GM12878 (cell line): ENCODE measurements at regions not wholly inside any gene's neighbourhood (a gene's known extent, or its start where the extent isn't known, plus 50 kb on each side); places are given as distances from the start of the nearest gene placed in this dataset.

Experiments
- ATAC-seq: fragments of 200-7000 bp; cut with Tn5 transposase; 3 replicates; pipeline ENCODE4 v1.9.1; 2020; ENCODE audit warnings: mild to moderate bottlenecking, moderate library complexity
- BruUV-seq: library from RNA; stranded (reverse); fragments of 400-500 nt; replicated peaks from 2 replicates; lab custom pipeline; 2021; lab: Mats Ljungman, UMichigan
- CTCF ChIA-PET: fragments of 300-600 bp; sonication (Branson Sonifier 250); formaldehyde crosslinking; extraction: SDS; loops from one replicate; lab custom pipeline; 2021; ENCODE audit warnings: inconsistent platforms; lab: Yijun Ruan, JAX
- POLR2A ChIA-PET: fragments of 350-600 bp; formaldehyde crosslinking; extraction: SDS; loops from one replicate; lab custom pipeline; 2021; ENCODE audit warnings: inconsistent platforms; lab: Charles Lee
- RAD21 ChIA-PET: fragments of 300-600 bp; sonication (Branson Sonifier 250); formaldehyde crosslinking; loops from one replicate; lab custom pipeline; 2023; ENCODE audit warnings: antibody characterized with exemption; ENCODE audit not compliant: unreplicated experiment; lab: Charles Lee
- SMC1A ChIA-PET: fragments of 300-600 bp; sonication (Branson Sonifier 250); formaldehyde crosslinking; loops from one replicate; lab custom pipeline; 2023; ENCODE audit not compliant: unreplicated experiment, uncharacterized antibody; lab: Charles Lee
- DNase-seq: peaks from one replicate; pipeline ENCODE4 v3.0.0-alpha.2; 2011; ENCODE audit warnings: low read depth, low spot score
- FAIRE-seq: peaks from 3 replicates; lab custom pipeline; 2011; peaks lifted over from hg19 to GRCh38; lab: Jason Lieb, UNC
- H2AFZ ChIP-seq: 2 replicates; pipeline ENCODE4 v1.6.0; 2011; ENCODE audit warnings: low read depth, low read length, control low read depth; ENCODE audit not compliant: control insufficient read depth
- H3K27ac ChIP-seq: 2 replicates; pipeline ENCODE4 v1.5.1; 2011; ENCODE audit warnings: control low read depth; ENCODE audit not compliant: control insufficient read depth, insufficient read depth
- H3K27me3 ChIP-seq, 2 experiments: replicated peaks in 1 of 2; 2 replicates each; pipeline versions ENCODE4 v1.6.0 to v1.6.1; 2011; ENCODE audit warnings: low read length in 1 of 2; ENCODE audit not compliant: control insufficient read depth in 2 of 2, insufficient read depth in 2 of 2
- H3K36me3 ChIP-seq, 2 experiments: 2 replicates each; pipeline ENCODE4 v1.5.1; 2011; ENCODE audit warnings: low read length in 1 of 2; ENCODE audit not compliant: control insufficient read depth in 2 of 2, insufficient read depth in 2 of 2
- H3K4me1 ChIP-seq: 2 replicates; pipeline ENCODE4 v1.6.1; 2011; ENCODE audit warnings: mild to moderate bottlenecking, low read length, moderate library complexity, mixed read lengths; ENCODE audit not compliant: control insufficient read depth, insufficient read depth
- H3K4me2 ChIP-seq: 2 replicates; pipeline ENCODE4 v1.6.0; 2011; ENCODE audit warnings: control low read depth; ENCODE audit not compliant: control insufficient read depth, insufficient read depth
- H3K4me3 ChIP-seq: fragments of 200-600 bp; sonication (generic); 2 replicates; pipeline ENCODE4 v1.5.1; 2016
- H3K79me2 ChIP-seq: 2 replicates; pipeline ENCODE4 v1.6.0; 2011; ENCODE audit warnings: low read length; ENCODE audit not compliant: control insufficient read depth, insufficient read depth
- H3K9ac ChIP-seq: 2 replicates; pipeline ENCODE4 v1.8.0; 2011; ENCODE audit warnings: low read length, control low read depth, mixed read lengths; ENCODE audit not compliant: control insufficient read depth, insufficient read depth
- H3K9me3 ChIP-seq: replicated peaks from 3 replicates; pipeline ENCODE4 v1.5.1; 2011; ENCODE audit warnings: mild to moderate bottlenecking, low read length; ENCODE audit not compliant: control insufficient read depth, insufficient read depth
- H4K20me1 ChIP-seq: 2 replicates; pipeline ENCODE4 v1.6.0; 2011; ENCODE audit not compliant: control insufficient read depth, insufficient read depth
- NFYA ChIP-seq: IDR thresholded peaks from 2 replicates; pipeline ENCODE4 v1.6.1; 2011; ENCODE audit warnings: low read depth, mild to moderate bottlenecking, low read length, improper control_type of control experiment, borderline replicate concordance
- POLR2AphosphoS2 ChIP-seq: IDR thresholded peaks from 2 replicates; pipeline ENCODE4 v1.6.1; 2011; ENCODE audit warnings: low read depth, mild to moderate bottlenecking, low read length, improper control_type of control experiment, moderate library complexity
- WGBS: methylation state at CpG from one replicate; pipeline ENCODE4 v1.1.6; 2016; ENCODE audit warnings: low lambda C conversion rate; ENCODE audit not compliant: insufficient replicate concordance, insufficient coverage; ENCODE audit errors: missing lambda C conversion rate; 5-methylcytosine and 5-hydroxymethylcytosine counted together
- in situ Hi-C: fragments of 300-500 bp; cut with MboI; formaldehyde crosslinking; loops from 9 replicates; pipeline ENCODE4 v1.14.3; 2018; ENCODE audit warnings: mixed read lengths
- intact Hi-C: fragments of 100-400 bp; cut with micrococcal nuclease; formaldehyde crosslinking; loops from one replicate; pipeline ENCODE4 v1.14.2; 2022; ENCODE audit not compliant: unreplicated experiment
- TF ChIP-seq, protein P1 (sequence below): fragments of 450-650 bp; formaldehyde crosslinking; IDR thresholded peaks from 2 replicates; pipeline ENCODE4 v1.4.0; 2020; ENCODE audit warnings: mild to moderate bottlenecking, moderate library complexity

DNA sequence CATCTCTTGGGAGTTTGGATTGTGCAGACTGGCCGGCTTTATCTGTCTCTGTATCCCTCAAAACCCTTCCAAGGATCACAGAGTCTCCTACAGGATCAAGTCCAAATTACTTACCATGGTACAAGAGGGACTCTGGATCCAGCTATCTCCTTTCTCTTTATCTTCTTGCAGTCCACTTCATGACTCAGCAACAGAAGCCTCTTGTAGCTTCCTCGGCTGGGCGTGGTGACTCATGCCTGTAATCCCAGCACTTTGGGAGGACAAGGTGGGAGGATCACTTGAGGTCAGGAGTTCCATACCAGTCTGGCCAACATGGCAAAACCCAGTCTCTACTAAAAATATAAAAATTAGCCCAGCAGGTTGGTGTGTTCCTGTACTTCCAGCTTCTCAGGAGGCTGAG, 189.7 kb downstream of the BCAT1 start:
- Histone ChIP-seq H2AFZ (no peak overlapping the region), H3K4me1 (no peaks in the 10 kb centered on the region)
- BruUV-seq, result no TSS peak
- TF ChIP-seq, protein P1, sequence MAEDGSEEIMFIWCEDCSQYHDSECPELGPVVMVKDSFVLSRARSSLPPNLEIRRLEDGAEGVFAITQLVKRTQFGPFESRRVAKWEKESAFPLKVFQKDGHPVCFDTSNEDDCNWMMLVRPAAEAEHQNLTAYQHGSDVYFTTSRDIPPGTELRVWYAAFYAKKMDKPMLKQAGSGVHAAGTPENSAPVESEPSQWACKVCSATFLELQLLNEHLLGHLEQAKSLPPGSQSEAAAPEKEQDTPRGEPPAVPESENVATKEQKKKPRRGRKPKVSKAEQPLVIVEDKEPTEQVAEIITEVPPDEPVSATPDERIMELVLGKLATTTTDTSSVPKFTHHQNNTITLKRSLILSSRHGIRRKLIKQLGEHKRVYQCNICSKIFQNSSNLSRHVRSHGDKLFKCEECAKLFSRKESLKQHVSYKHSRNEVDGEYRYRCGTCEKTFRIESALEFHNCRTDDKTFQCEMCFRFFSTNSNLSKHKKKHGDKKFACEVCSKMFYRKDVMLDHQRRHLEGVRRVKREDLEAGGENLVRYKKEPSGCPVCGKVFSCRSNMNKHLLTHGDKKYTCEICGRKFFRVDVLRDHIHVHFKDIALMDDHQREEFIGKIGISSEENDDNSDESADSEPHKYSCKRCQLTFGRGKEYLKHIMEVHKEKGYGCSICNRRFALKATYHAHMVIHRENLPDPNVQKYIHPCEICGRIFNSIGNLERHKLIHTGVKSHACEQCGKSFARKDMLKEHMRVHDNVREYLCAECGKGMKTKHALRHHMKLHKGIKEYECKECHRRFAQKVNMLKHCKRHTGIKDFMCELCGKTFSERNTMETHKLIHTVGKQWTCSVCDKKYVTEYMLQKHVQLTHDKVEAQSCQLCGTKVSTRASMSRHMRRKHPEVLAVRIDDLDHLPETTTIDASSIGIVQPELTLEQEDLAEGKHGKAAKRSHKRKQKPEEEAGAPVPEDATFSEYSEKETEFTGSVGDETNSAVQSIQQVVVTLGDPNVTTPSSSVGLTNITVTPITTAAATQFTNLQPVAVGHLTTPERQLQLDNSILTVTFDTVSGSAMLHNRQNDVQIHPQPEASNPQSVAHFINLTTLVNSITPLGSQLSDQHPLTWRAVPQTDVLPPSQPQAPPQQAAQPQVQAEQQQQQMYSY (CRISPR knock-in tag), result no peak
- TF ChIP-seq NFYA, result no peak
- TF ChIP-seq POLR2AphosphoS2, result no peak
- TF ChIP-seq, all 136 proteins: peak for 0
- intact Hi-C loops (no loop called here), in situ Hi-C loops (no loop called here)
- Histone ChIP-seq H3K36me3 (no peaks in the 10 kb centered on the region), H3K4me2 (no peak overlapping the region), H3K9me3 (no peaks in the 10 kb centered on the region), H3K79me2 (no peaks in the 10 kb centered on the region), H3K27me3 (no peaks in the 10 kb centered on the region; a peak in 2 of 4 replicates), H3K9ac (no peak overlapping the region), H3K4me3 (no peak overlapping the region), H4K20me1 (no peaks in the 10 kb centered on the region), H3K27ac (no peak overlapping the region)
- ChIA-PET CTCF (no interaction called here), RAD21 (no interaction called here), SMC1A (no interaction called here), POLR2A (no interaction called here)
- no peak for DNase-seq
- WGBS, result 86% methylated on average over 3 of the region's 3 CpGs
- no peak for FAIRE-seq
- ATAC-seq, result no peak
